HG03378 (cell line): ENCODE measurements at regions not wholly inside any gene's neighbourhood (a gene's known extent, or its start where the extent isn't known, plus 50 kb on each side); places are given as distances from the start of the nearest gene placed in this dataset.

Experiments
- ATAC-seq: cut with Tn5 transposase; IDR thresholded peaks from one replicate; pipeline ENCODE4 v1.9.1; 2021; ENCODE audit warnings: mild to moderate bottlenecking, moderate library complexity; ENCODE audit not compliant: unreplicated experiment

GRCh38 chr11:13907678-13908077, 54.8 kb upstream of the SPON1 start:
- ATAC-seq, result no peak

GRCh38 chr11:13908535-13908934, 54.0 kb upstream of the SPON1 start:
- no peak for ATAC-seq
